Activated effector memory CD4-positive, alpha-beta T cell treated with Interleukin-2 at 50 U/mL for 16 hours (primary cell): ENCODE measurements at regions not wholly inside any gene's neighbourhood (a gene's known extent, or its start where the extent isn't known, plus 50 kb on each side); places are given as distances from the start of the nearest gene placed in this dataset.
"Not testable (repeated sequence)": the region's sequence is repeated elsewhere in the genome, so short reads cannot be mapped to it uniquely, and the experiment has no call there.

Experiments
- DNase-seq: peaks from one replicate; pipeline ENCODE4 v3.0.0-alpha.2; 2020

DNA sequence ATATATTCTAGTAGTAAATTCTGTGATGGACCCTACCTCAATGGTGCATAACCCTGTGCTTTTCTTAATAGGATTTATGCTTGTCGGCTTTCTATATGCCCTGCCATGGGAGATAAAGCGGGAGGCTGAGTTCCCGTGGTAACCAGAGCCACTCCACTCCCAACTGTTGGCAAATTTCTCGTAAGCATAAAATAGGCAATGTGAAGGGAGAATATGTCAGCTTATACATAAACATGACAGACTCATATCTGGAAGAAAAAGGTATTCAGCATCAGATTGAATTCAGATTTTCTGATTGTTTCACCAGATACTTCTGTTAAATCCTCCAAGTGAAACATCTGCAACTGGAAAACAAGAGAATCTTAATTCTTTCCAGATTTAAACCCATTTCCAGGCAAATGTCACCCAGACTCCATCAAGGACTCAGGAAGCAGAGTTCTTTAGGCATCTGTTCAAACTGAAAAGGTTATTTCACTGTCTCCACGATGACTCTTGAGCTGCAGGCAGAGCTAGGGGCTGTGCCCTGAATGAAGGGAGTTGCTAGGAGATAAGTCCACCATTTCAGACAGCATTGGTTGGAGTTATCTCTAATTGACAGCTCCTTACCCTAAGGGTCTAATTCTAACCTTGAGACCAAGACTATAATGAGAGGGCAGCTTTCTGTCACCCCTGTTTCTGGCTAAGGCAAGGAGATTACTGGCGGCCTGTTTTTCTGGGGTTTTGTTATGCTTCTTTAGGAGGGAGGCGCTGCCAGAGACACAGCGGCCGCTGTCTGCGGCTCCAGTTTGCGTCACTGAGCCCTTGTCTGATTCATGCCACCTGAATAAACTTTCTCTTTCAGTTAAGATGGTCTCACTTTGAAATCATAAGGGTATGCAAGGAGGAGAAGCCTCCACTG is 381.3 kb downstream of the SOX11 start:
- DNase-seq = no peak

DNA sequence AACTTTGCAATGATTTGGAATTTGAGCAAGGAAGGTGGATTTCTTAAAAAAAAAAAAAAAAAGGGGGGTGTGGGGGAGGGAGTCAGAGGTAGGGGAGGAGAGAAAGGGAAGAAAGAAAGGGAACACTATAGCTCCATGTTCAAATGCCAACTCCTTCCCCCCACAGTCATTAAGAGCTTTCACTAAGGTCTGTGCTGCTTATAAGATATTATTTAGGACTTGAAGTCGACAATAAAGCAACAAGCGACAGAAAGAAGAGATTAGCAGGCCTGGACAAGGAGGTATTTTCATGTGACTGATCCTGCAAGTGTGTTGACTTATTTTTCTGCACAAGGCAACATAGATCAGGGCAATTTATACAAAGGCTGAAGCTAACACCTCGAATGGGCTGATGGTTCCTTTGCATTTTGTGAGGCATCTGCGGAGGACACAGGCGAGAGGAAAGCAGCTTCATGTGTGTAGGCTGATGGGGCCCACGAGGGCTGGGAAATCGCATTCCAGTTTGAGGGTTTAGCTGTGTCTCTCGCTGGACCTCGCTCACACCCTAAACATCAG is 382.0 kb downstream of the SOX11 start:
- DNase-seq = no peak

DNA sequence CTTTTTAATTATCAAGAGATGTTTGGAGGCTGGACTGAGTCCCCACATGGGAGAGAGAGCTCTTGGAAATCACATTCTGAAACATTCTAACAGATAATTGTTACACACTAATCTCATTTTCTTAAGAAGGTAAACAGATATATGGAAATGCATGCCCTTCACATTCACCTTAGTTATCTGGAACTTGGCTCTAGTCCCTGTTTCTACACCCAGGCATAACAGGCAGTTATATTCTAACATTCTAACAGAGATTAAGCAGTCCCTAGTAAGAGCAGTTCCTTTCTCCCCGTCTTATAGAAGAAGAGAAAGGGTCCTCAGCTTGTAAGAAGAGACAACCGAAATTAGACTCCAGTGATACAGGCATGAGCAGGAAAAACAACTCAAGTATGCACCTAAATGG is 385.4 kb downstream of the SOX11 start:
- no peak for DNase-seq

DNA sequence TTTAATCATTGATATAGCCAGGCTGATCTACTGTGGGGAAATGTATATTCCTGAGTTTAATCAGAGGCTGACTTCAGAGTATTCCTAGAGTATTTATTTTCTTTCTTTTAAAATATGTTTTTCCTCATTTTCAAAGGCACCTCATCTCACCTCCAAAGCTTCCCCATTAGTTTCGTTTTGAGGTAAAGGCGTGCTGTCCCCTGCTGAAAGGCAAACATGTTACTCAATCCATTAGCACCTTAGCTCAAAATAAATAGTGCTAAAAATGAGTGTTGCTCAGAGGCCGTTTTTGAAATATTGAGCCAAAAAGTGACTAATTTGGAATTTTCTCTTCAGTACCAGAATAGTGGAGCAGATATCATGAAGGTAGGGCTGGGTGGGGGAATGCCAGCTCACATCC is 386.2 kb downstream of the SOX11 start:
- DNase-seq = no peak

DNA sequence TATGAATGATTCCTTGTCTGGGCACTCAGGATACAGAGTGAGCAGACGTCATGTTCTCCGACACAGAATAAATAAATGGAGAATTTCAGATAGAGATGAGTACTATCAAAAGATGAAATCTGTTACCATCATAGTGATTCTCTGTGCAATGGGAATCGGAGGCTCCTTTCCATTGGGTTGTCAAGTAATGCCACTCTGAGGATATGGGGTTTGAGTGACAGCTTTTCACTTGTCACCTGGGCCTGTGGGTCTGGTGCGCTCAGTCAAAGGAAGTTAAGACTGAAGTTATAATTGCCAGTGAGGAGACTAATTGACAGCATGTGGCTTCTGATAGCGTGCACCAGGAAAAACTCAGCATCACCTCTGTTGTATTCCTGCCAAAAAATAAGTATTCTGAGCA is 387.2 kb downstream of the SOX11 start:
- DNase-seq = no peak

DNA sequence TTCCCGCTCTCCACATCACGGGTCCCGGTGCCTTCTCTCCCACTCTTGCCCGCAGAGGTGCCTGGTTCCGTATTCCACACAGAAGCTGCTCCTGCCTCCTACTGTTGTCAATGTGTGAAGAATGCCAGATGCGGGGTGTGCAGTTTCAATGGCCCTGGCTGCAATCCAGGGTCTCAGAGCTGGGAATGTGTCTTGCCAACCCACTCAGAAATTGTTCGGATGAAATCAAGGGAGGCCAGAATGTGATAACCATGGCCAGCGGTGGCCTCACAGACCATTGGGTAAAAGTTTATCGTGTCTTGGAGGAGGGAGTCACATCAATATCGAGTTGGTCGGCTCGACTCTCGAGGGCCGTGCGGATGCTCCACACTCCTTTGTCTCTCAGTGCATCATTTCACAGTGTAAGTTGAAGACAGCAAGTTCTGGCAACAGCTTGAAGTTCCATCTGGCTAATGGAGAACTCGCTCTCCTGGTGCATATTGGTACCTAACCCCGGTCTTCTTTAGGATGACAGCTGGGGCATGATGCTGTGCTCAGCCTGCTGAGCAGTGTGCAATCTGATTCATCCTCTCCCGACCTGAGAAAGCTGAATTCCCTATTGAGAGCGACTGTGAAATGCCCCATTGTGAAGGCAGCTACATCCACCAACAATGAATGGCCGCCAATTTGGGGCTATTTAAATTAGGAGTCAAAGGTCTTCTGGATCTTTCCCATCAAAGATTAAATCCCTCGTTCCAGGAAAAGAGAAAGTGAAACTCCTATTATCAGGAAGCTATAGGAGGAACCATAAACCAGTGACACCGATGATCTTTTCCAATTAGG is 389.0 kb downstream of the SOX11 start:
- DNase-seq = no peak

DNA sequence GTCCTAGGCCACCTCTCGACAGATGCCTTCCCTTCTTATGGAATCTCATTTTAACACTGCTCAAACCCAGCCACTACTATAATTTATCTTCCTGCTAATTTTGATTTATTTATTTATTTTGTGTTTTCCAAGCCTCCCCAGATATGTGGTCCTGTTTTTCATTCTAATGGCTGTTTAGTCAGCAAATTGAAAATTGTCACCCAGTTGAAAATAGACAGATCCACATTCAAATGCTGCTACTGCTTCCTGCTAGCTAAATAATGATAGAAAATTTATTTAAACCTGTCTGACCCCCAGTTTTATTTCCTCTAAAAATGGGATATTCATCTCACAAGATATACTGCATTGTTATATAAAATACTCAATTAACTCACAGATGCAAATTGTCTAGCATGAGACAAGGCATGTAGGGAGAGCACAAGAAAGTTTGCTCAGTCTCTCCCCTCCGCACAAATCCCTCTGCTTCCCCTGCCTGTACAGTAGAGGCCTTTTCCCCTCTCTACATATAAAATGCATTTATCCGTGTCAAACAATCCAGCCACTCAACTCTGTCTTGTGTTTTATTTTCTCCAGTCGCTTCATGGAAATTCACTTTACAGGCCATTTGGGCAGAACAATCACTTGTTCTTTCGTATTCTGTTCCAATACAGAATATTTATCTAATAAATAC is 389.9 kb downstream of the SOX11 start:
- DNase-seq = no peak

DNA sequence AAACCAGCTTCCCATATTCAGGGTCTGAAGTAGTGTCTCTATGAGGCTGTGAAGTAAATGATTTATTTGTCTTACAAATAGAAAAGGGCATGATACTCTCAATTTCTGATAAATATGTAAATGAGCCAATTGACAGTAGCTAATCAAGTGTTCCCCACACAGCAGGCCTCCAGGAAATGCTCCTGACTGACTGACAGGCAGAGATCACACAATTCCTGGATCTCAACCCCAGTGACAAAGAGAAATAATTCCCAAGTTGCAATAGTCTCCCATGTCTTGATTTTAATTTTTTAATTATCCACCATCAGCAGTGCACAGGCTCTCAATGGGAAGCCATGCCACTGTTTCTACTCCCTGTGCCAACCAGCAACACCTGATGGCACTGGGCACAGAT is 390.4 kb downstream of the SOX11 start:
- no peak for DNase-seq

DNA sequence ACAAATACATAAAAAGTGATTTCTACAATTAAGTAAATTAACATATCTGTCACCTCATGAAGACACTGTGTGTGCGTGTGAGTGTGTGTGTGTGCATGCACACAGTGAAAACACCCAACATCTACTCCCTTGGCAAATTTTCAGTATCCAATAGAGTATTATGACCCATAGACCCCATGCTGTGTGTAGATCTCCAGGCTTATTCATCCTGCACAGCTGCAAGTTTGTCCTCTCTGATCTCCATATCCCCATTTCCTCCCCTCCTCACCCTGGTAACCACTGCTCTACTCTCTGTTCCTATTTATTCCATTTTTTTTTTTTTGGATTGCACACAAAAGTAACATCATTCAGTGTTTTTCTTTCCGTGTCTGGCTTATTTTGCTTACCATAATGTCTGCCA is 391.0 kb downstream of the SOX11 start:
- no peak for DNase-seq

DNA sequence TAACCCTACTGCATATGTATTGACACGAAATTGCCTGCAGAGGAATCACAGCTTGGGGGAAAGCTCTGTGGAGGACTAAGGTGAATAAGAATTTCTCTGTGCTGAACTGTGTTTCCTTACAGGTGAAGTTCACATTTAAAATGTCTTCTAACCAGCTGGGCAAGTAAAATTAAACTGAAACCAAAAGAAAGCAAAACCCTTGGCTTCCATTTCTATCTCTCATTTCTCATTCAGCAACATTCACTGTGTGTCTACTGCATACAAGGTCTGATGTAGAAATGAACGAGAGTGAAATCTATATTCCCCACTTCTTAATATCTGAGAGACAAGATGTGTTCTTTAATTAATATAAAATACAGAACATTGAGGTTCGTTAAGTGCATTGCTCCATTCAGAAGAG is 397.3 kb downstream of the SOX11 start:
- no peak for DNase-seq

DNA sequence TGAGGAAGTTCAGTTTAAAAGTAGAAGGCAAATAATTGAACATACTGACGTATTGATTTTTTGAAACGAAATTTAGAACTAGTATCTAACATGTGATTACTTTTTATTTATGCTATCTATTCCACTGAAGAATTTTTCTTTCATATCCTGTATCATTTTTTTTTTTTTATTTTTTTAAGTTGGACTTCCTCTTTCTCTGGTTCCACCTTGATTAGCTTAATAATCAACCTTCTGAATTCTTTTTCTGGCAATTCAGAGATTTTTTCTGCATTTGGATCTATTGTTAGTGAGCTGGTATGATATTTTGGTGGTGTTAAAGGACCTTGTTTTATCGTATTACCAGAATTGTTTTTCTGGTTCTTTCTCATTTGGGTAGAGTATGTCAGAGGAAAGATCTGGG is 411.2 kb downstream of the SOX11 start:
- DNase-seq = no peak

DNA sequence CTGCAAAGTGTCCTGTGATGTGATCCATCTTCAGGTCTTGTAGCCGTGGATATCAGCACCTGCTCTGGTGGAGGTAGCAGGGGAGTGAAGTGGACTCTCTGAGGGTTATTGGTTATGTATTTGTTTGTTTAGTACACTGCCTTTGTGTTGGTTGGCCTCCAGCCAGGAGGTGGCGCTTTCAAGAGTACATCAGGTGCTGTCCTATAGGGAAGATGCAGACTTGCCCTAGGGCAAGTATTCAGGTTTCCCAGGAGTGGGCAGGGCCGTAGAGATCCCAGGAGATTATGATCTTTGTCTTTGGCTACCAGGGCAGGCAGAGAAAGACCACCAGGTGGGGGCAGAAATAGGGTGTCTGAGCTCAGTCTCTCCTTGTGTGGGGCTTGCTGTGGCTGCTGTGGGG is 411.8 kb downstream of the SOX11 start:
- DNase-seq = no peak

DNA sequence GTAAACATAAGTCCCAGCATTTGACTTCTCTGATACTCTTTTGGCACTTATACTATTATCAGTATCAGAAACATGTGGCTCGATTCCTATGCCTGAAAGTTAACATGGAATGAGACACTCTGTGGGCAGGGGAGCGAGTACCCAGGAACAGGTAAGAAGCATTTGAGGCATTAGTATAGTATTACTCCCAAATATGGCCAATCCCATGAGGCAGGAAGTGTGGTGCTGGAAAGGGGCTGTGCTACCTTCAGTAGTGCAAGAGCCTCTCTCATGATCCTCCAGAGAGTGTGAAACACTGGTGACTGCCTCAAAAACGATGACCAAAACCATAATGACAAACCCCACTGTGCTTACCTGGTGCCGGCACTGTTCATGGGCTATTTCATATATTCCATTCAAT is 415.1 kb downstream of the SOX11 start:
- DNase-seq = no peak

DNA sequence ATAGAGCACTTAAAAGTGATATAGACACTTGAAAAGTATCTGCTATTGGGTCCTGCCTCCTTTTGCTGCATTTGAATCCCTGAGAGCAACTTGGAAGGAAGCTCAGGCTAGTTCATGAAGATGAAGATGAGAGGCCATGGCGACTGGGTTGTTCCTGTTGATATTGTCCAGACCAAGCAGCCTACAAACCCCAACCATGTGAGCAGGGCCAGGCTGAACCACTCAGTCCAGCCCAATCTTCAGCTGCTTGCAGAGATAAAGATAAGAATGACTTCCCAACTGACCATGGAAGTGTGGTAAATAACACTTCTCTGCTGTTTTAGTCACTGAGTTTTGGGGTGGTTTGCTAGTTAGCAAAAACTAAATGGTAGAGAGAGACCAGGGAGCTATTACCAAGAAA is 417.6 kb downstream of the SOX11 start:
- no peak for DNase-seq

DNA sequence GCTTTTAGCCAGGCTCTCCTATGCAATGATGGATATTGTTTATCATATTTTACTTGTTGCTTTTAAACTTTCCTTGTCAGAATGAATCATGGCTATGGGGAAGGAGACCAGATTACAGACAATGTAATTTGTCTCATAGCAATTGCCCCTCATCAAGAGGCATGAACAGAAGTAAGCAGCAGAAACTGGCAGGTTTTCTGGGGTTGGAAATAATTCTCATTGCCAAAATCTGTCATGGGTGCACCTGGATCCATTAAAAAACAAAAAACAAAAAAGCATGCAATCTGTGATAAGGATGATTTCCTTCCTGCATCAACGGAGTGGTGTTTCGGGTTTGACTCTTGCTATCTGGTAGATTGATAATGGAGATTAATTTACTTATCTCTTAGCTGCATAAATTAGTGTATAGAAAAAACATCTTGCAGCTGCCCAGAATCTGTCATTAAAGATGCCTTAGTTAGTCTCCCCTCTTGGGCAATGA is 419.6 kb downstream of the SOX11 start:
- DNase-seq = no peak

DNA sequence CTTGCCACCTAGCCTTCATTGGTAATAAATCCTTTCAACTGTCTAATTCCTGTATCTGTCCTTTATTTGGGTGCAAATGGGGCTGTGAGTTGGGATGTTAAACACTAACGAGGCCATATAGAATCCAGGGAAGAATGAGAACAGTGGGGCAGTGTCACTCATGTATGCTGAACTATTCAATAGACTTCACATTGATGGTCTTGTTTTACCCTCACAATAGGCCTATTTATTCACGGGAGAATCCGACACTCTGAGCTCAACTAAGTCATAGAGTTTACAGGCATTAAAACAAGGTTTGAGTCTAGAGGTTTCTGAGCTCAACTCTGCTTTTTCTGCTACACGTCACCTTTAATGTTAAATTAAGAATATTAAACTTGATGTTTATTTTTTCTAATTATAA is 421.6 kb downstream of the SOX11 start:
- no peak for DNase-seq

DNA sequence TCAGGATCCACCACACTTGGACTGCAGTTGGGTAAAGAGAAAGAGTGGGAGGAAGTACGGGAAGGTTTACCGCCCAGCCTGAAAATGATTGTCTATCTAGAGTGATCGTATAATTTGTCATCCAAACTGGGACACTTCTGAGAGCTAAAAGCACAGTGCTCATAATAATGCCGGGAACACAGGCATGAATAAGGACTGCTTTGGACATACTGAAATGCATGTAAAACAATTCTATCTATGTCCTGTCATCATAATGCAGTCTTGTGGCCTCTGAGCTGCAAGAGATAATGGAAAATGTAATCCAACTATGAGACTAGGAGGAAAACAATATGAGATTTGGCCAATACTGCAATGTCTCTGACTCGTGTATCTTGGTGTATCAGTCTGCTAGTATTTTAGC is 435.5 kb downstream of the SOX11 start:
- no peak for DNase-seq

DNA sequence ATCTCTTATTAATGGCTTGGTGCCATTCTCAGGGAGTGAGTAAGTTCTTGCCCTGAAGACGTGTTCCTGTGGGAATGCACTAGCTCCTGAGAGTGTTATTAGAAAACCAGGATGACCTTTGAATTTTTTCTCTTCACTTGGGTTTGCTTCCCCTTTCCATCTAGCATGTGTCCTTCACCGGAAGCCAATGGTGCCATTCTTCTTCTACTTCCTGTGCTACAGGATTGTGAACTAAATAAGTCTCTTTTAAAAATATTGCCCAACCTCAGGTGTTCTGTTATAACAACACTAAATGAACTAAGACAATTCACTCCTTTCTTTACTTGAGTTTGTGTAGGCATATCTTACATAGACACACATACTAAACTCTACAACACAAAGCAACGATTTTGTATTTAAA is 447.0 kb downstream of the SOX11 start:
- no peak for DNase-seq

DNA sequence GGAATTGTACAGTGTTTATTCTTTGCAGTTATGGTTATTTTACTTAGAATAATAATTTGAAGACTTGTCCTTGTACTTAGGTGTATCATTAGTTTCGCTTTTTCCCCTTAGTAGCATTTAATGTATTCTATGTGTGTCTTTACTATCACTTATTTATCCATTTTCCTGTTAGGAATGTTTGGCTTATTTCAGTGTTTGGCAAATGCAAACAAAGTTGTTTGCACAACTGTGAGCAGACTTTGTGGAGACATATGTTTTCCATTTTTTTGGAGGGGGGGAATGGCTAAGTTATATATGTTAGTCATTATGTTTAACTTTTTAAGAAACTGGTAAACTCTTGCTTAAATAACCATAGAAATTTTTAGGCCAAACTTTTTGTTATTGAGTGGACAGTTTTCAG is 447.7 kb downstream of the SOX11 start:
- DNase-seq = no peak

DNA sequence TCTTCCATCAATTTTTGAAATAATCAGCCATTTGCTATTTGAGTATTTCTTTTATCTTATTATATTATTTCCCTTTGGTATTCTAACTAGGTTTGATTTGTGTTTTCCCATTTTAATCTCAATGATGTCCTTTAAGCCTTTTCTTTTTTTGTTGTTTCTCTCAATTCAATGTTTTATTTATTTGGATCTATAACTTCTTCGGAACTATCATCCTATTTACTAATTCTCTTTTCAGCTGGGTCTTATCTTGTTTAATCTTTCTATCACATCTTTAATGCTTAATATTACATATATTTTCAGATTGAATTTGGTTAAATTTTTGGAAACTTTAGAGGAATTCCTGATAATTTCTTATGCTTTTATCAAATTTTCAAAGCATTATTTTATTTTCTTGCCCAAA is 448.3 kb downstream of the SOX11 start:
- DNase-seq = no peak

DNA sequence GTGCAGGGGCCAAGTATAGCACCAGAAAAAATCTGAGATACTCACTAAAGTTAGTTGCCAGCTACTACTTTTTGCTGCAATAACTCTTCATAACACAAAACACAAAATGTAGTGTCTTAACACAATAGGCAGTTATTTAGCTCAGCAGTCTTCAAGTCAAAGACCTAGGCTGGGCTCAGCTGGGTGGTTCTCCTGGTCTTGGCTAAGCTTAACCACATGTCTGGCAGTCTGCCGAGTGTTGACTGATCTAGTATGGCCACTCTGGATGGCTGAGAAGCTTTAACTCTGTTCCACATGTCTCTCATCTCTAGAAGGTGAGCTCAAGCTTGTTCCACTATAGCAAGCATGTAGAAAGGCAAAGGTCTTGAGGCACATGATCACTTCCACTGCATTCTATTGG is 451.6 kb downstream of the SOX11 start:
- DNase-seq = no peak

DNA sequence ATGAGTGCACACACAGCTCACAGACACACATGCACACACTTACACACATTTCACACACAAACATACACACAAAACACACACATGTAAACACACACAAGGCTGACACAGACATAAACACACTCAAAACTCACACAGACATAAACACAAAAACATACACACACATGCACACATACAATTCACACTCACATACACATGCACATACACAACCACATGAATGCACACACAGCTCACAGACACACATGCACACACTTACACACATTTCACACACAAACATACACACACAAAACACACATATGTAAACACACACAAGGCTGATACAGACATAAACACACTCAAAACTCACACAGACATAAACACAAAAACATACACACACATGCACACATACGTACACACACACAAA is 455.0 kb downstream of the SOX11 start:
- DNase-seq = not testable (repeated sequence)

DNA sequence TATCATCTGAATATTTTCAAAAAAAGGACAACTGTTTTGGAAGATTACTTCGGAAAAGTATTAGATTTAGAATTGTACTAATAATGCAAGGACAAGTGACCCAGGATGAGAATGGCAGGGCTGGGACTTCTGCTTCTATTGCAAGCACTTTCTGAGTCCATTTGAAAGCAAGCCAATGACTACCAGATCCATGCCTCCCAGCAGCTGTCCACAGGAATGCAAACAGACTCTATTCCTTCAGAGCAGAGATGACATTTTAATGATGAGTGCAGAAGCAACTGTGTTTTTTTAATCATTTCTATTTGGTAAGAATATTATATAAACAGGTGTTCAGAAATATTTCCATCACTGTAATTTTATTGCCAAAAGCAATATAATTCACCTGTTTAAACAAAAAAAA is 456.7 kb downstream of the SOX11 start:
- DNase-seq = no peak
